Nephron (organoid): ENCODE measurements at regions not wholly inside any gene's neighbourhood (a gene's known extent, or its start where the extent isn't known, plus 50 kb on each side); places are given as distances from the start of the nearest gene placed in this dataset.

Source experiments
- H3K27ac Mint-ChIP-seq, 3 experiments: 2 replicates each; pipeline ENCODE4 v1.8.0; 2020; ENCODE audit warnings: mixed read lengths in 3 of 3, mild to moderate bottlenecking in 2 of 3, moderate library complexity in 1 of 3
- H3K27me3 Mint-ChIP-seq: 2 replicates; pipeline ENCODE4 v1.8.0; 2021; ENCODE audit warnings: low read depth, mild to moderate bottlenecking, moderate library complexity, mixed read lengths
- H3K36me3 Mint-ChIP-seq: 2 replicates; pipeline ENCODE4 v1.8.0; 2020; ENCODE audit warnings: low read depth, mixed read lengths
- H3K4me1 Mint-ChIP-seq: 2 replicates; pipeline ENCODE4 v1.8.0; 2020; ENCODE audit warnings: mixed read lengths
- H3K4me3 Mint-ChIP-seq, 3 experiments: 2 replicates each; pipeline ENCODE4 v1.8.0; 2020; ENCODE audit warnings: mild to moderate bottlenecking in 3 of 3, mixed read lengths in 3 of 3, moderate library complexity in 2 of 3
- H3K9me3 Mint-ChIP-seq: 2 replicates; pipeline ENCODE4 v1.8.0; 2020; ENCODE audit warnings: mixed read lengths
- CTCF ChIP-seq, 3 experiments: fragments of 200-600 bp; sonication (generic); IDR thresholded peaks; one replicate each; pipeline ENCODE4 v1.5.0; 2021; ENCODE audit warnings: antibody characterized with exemption in 3 of 3; ENCODE audit not compliant: unreplicated experiment in 3 of 3

- no peaks in the 10 kb centered on the region for H3K36me3 Mint-ChIP-seq
- H3K27ac Mint-ChIP-seq = no peak overlapping the region
- peaks cover 9% of the 10 kb centered on the region for H3K4me1 Mint-ChIP-seq
- H3K4me3 Mint-ChIP-seq = no peak overlapping the region
- peaks cover 4% of the 10 kb centered on the region for H3K9me3 Mint-ChIP-seq
- no peak for TF ChIP-seq CTCF (IDR thresholded peaks at IDR 0.05; ENCODE audit: unreplicated experiment in 3 of 3)
- H3K27me3 Mint-ChIP-seq = peaks cover 15% of the 10 kb centered on the region
These were observed 204.4 kb upstream of the AJAP1 start for GRCh38 chr1:4449972-4450371.

GRCh38 chr1:4452701-4453100 lies 201.7 kb upstream of the AJAP1 start:
- H3K4me3 Mint-ChIP-seq = no peak overlapping the region
- no peak for TF ChIP-seq CTCF (IDR thresholded peaks at IDR 0.05; ENCODE audit: unreplicated experiment in 3 of 3)
- peaks cover 7% of the 10 kb centered on the region for H3K9me3 Mint-ChIP-seq
- H3K36me3 Mint-ChIP-seq = no peaks in the 10 kb centered on the region
- H3K4me1 Mint-ChIP-seq = peaks cover 3% of the 10 kb centered on the region
- no peak overlapping the region for H3K27ac Mint-ChIP-seq
- peaks cover 16% of the 10 kb centered on the region for H3K27me3 Mint-ChIP-seq

GRCh38 chr1:4460052-4460451 lies 194.4 kb upstream of the AJAP1 start:
- Mint-ChIP-seq H3K27ac (no peak overlapping the region), H3K36me3 (no peaks in the 10 kb centered on the region), H3K4me3 (no peak overlapping the region), H3K9me3 (peaks cover 4% of the 10 kb centered on the region), H3K4me1 (no peaks in the 10 kb centered on the region), H3K27me3 (peaks cover 19% of the 10 kb centered on the region)
- TF ChIP-seq CTCF (IDR thresholded peaks at IDR 0.05; ENCODE audit: unreplicated experiment in 3 of 3) = no peak

GRCh38 chr1:4460651-4461050 lies 193.8 kb upstream of the AJAP1 start:
- Mint-ChIP-seq H3K4me3 (no peak overlapping the region), H3K27ac (no peak overlapping the region), H3K9me3 (peaks cover 4% of the 10 kb centered on the region), H3K27me3 (peaks cover 19% of the 10 kb centered on the region), H3K36me3 (no peaks in the 10 kb centered on the region), H3K4me1 (no peaks in the 10 kb centered on the region)
- TF ChIP-seq CTCF (IDR thresholded peaks at IDR 0.05; ENCODE audit: unreplicated experiment in 3 of 3) = no peak

- Mint-ChIP-seq H3K36me3 (no peaks in the 10 kb centered on the region), H3K27me3 (peaks cover 14% of the 10 kb centered on the region), H3K4me1 (no peaks in the 10 kb centered on the region), H3K4me3 (no peak overlapping the region), H3K9me3 (no peaks in the 10 kb centered on the region), H3K27ac (no peak overlapping the region)
- no peak for TF ChIP-seq CTCF (IDR thresholded peaks at IDR 0.05; ENCODE audit: unreplicated experiment in 3 of 3)
These were observed 192.6 kb upstream of the AJAP1 start for GRCh38 chr1:4461726-4462290.

GRCh38 chr1:4462831-4463484 lies 191.5 kb upstream of the AJAP1 start:
- no peak overlapping the region for H3K27ac Mint-ChIP-seq
- H3K4me3 Mint-ChIP-seq = no peak overlapping the region
- no peak for TF ChIP-seq CTCF (IDR thresholded peaks at IDR 0.05; ENCODE audit: unreplicated experiment in 3 of 3)
- H3K4me1 Mint-ChIP-seq = no peaks in the 10 kb centered on the region
- H3K27me3 Mint-ChIP-seq = peaks cover 14% of the 10 kb centered on the region
- H3K9me3 Mint-ChIP-seq = no peaks in the 10 kb centered on the region
- no peaks in the 10 kb centered on the region for H3K36me3 Mint-ChIP-seq
